ENCODE measurements at regions not wholly inside any gene's neighbourhood (a gene's known extent, or its start where the extent isn't known, plus 50 kb on each side); places are given as distances from the start of the nearest gene placed in this dataset.

- Mint-ChIP-seq H3K9me3 (no peaks in the 10 kb centered on the region), H3K4me3 (no peak overlapping the region), H3K4me1 (peaks cover 28% of the 10 kb centered on the region), H3K27me3 (ENCODE audit: low read depth) (no peaks in the 10 kb centered on the region; the same call in 1 of the 2 replicates), H3K27ac (no peak overlapping the region), H3K36me3 (no peaks in the 10 kb centered on the region)
- CTCF ChIA-PET, result interaction anchor here (0.6 to 1.0 kb wide), 2 partner anchors 24 to 58 kb away, joined by 4 to 5 read pairs; no protein-coding TSS in a partner anchor
- POLR2A ChIA-PET, result no interaction called here
- TF ChIP-seq E2F1 (CRISPR knock-in tag; IDR thresholded peaks at IDR 0.05) (no peak), PRDM15 (CRISPR knock-in tag; IDR thresholded peaks at IDR 0.05) (peak; percentile 92), NR3C1 (CRISPR knock-in tag; conservative IDR thresholded peaks at IDR 0.05; ENCODE audit: low read depth) (no peak)
- DNase-seq (ENCODE audit: low spot score) (peak; percentile 54), ATAC-seq (peak; percentile 83)
Measured at GRCh38 chr11:112612250-112612849, 348.9 kb upstream of the NCAM1 start.

- H3K4me3 Mint-ChIP-seq, result no peak overlapping the region
- no peak overlapping the region for H3K27ac Mint-ChIP-seq
- no peaks in the 10 kb centered on the region; the same call in 1 of the 2 replicates for H3K27me3 Mint-ChIP-seq (ENCODE audit: low read depth)
- no peaks in the 10 kb centered on the region for H3K9me3 Mint-ChIP-seq
- ATAC-seq, result no peak
- POLR2A ChIA-PET, result interaction anchor here (0.6 kb wide), 1 partner anchor 16 kb away, joined by 4 read pairs; no protein-coding TSS in a partner anchor
- DNase-seq (ENCODE audit: low spot score), result no peak
- peaks cover 31% of the 10 kb centered on the region for H3K4me1 Mint-ChIP-seq
- no peaks in the 10 kb centered on the region for H3K36me3 Mint-ChIP-seq
- CTCF ChIA-PET, result no interaction called here
- no peak for TF ChIP-seq USF2 (CRISPR knock-in tag; IDR thresholded peaks at IDR 0.05)
- no peak for TF ChIP-seq SP1 (CRISPR knock-in tag; conservative IDR thresholded peaks at IDR 0.05)
- no peak for TF ChIP-seq IRF1 (CRISPR knock-in tag; IDR thresholded peaks at IDR 0.05)
- TF ChIP-seq ATF2 (CRISPR knock-in tag; IDR thresholded peaks at IDR 0.05; ENCODE audit: borderline replicate concordance, low read depth), result no peak
- no peak for TF ChIP-seq TP53 (CRISPR knock-in tag; IDR thresholded peaks at IDR 0.05)
- TF ChIP-seq TCF7 (CRISPR knock-in tag; IDR thresholded peaks at IDR 0.05; ENCODE audit: low read depth), result no peak
- TF ChIP-seq ATF6 (CRISPR knock-in tag; IDR thresholded peaks at IDR 0.05), result no peak
- no peak for TF ChIP-seq GTF2I (CRISPR knock-in tag; conservative IDR thresholded peaks at IDR 0.05)
- TF ChIP-seq ZBTB43 (CRISPR knock-in tag; IDR thresholded peaks at IDR 0.05), result no peak
- TF ChIP-seq ZNF281 (CRISPR knock-in tag; IDR thresholded peaks at IDR 0.05), result no peak
- no peak for TF ChIP-seq PREB (CRISPR knock-in tag; IDR thresholded peaks at IDR 0.05; ENCODE audit: borderline replicate concordance)
Measured at GRCh38 chr11:112613051-112613972, 347.9 kb upstream of the NCAM1 start.

Data from WTC11 (cell line).